Left lung (tissue), 4 donors: ENCODE measurements at regions not wholly inside any gene's neighbourhood (a gene's known extent, or its start where the extent isn't known, plus 50 kb on each side); places are given as distances from the start of the nearest gene placed in this dataset.

Source experiments
- ATAC-seq: fragments of 200-7000 bp; cut with Tn5 transposase; one replicate; pipeline ENCODE4 v1.9.1; 2020; ENCODE audit warnings: moderate library complexity
- DNase-seq, 4 donors: peaks; one replicate each; pipeline ENCODE4 v3.0.0-alpha.2; 2013 to 2020
- H3K27ac ChIP-seq, 2 donors: fragments of 200-600 bp; sonication (generic) in 1 of 2; one replicate each; pipeline versions ENCODE4 v1.5.0 to v1.8.0; 2020 to 2021
- H3K27me3 ChIP-seq, 2 donors: fragments of 200-600 bp; sonication (generic) in 1 of 2; one replicate each; pipeline versions ENCODE4 v1.5.0 to v1.8.0; 2020 to 2021
- H3K36me3 ChIP-seq, 2 donors: fragments of 200-600 bp; sonication (generic) in 1 of 2; one replicate each; pipeline versions ENCODE4 v1.5.0 to v1.8.0; 2020 to 2021
- H3K4me1 ChIP-seq, 2 donors: fragments of 200-600 bp; one replicate each; pipeline ENCODE4 v1.8.0; 2021
- H3K4me3 ChIP-seq, 2 donors: fragments of 200-600 bp; sonication (generic) in 1 of 2; one replicate each; pipeline versions ENCODE4 v1.5.0 to v1.8.0; 2020 to 2021; ENCODE audit warnings: mild to moderate bottlenecking in 1 of 2
- H3K9me3 ChIP-seq, 2 donors: fragments of 200-600 bp; sonication (generic) in 1 of 2; one replicate each; pipeline versions ENCODE4 v1.5.0 to v1.8.0; 2020 to 2021
- CTCF ChIP-seq, 2 donors: fragments of 200-600 bp; sonication (generic) in 1 of 2; IDR thresholded peaks; one replicate each; pipeline versions ENCODE4 v1.5.0 to v1.8.0; 2021; ENCODE audit warnings: antibody characterized with exemption in 2 of 2
- intact Hi-C, 2 donors: fragments of 100-400 bp; cut with DNase I; formaldehyde crosslinking; loops; one replicate each; pipeline versions ENCODE4 v1.11.2 to v1.14.2; 2022
- donor health status: DM: no; HTN: yes; CAD: no.
- donor health status: DM: no; HTN: no; CAD: no.

DNA sequence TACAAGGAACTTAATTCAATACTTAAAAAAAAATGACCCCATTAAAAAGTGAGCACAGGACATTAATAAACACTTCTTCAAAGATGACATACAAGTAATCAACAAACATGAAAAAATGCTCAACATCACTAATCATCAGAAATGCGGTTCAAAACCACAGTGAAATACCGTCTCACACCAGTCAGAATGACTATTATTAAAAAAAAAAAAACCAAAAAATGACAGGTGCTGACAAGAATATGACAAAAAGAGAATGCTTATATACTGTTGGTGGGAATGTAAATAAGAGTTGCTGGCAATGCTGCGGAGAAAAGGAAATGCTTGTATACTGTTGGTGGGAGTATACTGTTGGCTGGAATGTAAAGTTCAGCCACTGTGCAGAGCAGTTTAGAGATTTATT, 358.3 kb upstream of the CBLB start:
- H3K9me3 ChIP-seq, result peaks cover 0 to 6% of the 10 kb centered on the region in 2 donors
- no peaks in the 10 kb centered on the region for H3K36me3 ChIP-seq
- no peaks in the 10 kb centered on the region for H3K4me1 ChIP-seq
- ATAC-seq, result no peak
- H3K27me3 ChIP-seq, result no peaks in the 10 kb centered on the region
- intact Hi-C loops, result no loop called here
- no peak for TF ChIP-seq CTCF (IDR thresholded peaks at IDR 0.05)
- no peak for DNase-seq
- H3K4me3 ChIP-seq, result no peak overlapping the region
- H3K27ac ChIP-seq, result no peak overlapping the region

DNA sequence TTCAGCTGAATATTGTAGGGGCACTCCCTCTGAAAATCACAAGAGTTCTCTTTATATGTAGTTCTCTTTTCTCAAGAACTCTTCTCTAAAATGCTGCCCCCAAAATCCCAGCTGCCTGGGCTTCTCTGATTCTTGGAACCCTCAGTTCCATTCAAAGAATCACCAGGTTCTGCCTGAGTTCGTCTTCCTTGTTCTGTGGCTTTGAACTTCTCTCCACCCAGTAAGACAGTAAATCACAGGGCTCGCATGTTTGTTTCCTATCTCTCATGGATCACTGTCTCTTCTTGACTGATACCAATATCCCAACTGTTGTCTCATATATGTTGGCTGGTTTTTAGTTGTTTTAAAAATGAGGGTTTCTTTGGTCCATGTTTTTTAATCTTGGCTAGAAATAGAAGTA, 359.5 kb upstream of the CBLB start:
- intact Hi-C loops, result no loop called here
- H3K4me1 ChIP-seq, result no peaks in the 10 kb centered on the region
- DNase-seq (no peak), ATAC-seq (no peak)
- no peaks in the 10 kb centered on the region for H3K27me3 ChIP-seq
- peaks cover 0 to 6% of the 10 kb centered on the region in 2 donors for H3K9me3 ChIP-seq
- H3K36me3 ChIP-seq, result no peaks in the 10 kb centered on the region
- no peak for TF ChIP-seq CTCF (IDR thresholded peaks at IDR 0.05)
- H3K4me3 ChIP-seq, result no peak overlapping the region
- no peak overlapping the region for H3K27ac ChIP-seq

DNA sequence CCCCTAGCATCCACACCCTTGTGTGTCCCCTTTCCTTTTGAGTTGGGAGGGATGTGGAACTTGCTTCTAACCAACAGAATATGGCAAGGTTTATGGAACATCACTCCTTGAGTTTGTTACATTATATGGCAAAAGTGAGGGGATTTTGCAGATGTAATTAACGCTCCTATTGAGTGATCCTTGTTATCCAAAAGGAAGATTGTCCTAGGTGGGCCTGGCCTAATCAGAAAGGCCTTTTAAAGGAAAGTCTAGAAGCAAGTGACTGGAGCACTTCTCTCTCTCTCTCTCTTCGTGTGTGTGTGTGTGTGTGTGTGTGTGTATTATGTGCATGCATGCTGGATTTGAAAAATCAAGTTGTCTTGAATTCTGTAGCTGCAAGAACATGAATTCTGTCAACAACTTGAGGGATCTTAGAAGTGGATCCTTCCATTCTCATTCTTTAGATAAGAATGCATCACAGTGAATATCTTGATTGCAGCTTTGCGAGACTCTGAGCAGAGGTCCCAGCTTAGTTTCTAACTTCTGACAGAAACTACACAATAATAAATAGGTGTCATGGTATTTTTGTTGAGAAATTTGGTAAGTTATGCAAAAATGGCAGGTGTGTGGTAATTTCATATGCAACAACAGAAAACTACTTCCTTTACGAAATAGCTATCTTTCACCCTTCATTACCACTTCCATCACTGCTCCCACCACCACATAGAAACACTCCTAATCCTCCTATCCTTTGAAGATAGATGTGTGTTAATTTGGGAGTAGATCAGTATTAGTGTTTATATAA, 360.9 kb upstream of the CBLB start:
- no peaks in the 10 kb centered on the region for H3K36me3 ChIP-seq
- H3K4me1 ChIP-seq, result no peaks in the 10 kb centered on the region
- no peak overlapping the region for H3K4me3 ChIP-seq
- intact Hi-C loops, result no loop called here
- peaks cover 0 to 6% of the 10 kb centered on the region in 2 donors for H3K9me3 ChIP-seq
- ATAC-seq, result no peak
- TF ChIP-seq CTCF (IDR thresholded peaks at IDR 0.05), result no peak
- H3K27me3 ChIP-seq, result no peaks in the 10 kb centered on the region
- no peak for DNase-seq
- H3K27ac ChIP-seq, result no peak overlapping the region

DNA sequence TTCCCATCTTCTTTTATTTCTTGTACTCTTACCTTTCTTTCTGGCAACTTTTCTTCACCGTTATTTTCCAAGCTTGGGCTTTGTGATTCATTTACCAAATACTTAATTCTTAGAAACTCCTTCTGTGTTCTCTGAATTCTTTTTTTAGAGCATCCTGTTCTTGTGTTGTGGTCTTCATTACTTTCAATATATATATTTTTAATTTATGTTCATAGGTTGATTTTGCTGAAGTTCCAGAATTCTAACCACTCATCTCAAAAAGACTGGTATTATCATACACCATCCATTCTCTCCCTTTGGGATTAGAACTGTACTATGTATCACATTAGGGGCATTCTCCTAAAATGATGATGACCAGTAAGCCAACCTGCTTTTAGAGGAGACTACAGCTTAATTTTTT, 362.3 kb upstream of the CBLB start:
- DNase-seq (no peak), ATAC-seq (no peak)
- Histone ChIP-seq H3K36me3 (no peaks in the 10 kb centered on the region), H3K4me3 (no peak overlapping the region), H3K27me3 (no peaks in the 10 kb centered on the region), H3K27ac (no peak overlapping the region), H3K9me3 (peaks cover 0 to 6% of the 10 kb centered on the region in 2 donors), H3K4me1 (no peaks in the 10 kb centered on the region)
- intact Hi-C loops, result no loop called here
- TF ChIP-seq CTCF (IDR thresholded peaks at IDR 0.05), result no peak

- Histone ChIP-seq H3K4me3 (no peak overlapping the region), H3K9me3 (peaks cover 0 to 8% of the 10 kb centered on the region in 2 donors), H3K36me3 (no peaks in the 10 kb centered on the region), H3K27ac (no peak overlapping the region), H3K4me1 (no peaks in the 10 kb centered on the region), H3K27me3 (no peaks in the 10 kb centered on the region)
- no peak for DNase-seq
- TF ChIP-seq CTCF (IDR thresholded peaks at IDR 0.05), result no peak
- no peak for ATAC-seq
- intact Hi-C loops, result no loop called here
Observed at GRCh38 chr3:106232956-106233355, 364.1 kb upstream of the CBLB start.
